Ectodermal cell (in vitro differentiated cells): ENCODE measurements at regions not wholly inside any gene's neighbourhood (a gene's known extent, or its start where the extent isn't known, plus 50 kb on each side); places are given as distances from the start of the nearest gene placed in this dataset.

Experiments
- H3K27ac ChIP-seq: 2 replicates; pipeline ENCODE4 v1.7.0; 2013; ENCODE audit warnings: mild to moderate bottlenecking, low read depth, low read length; ENCODE audit not compliant: insufficient read depth, poor library complexity, severe bottlenecking
- H3K27me3 ChIP-seq: 2 replicates; pipeline ENCODE4 v1.7.0; 2013; ENCODE audit warnings: mild to moderate bottlenecking, low read length; ENCODE audit not compliant: insufficient read depth, control insufficient read depth, poor library complexity, severe bottlenecking
- H3K36me3 ChIP-seq: one replicate; pipeline ENCODE4 v1.7.0; 2013; ENCODE audit warnings: low read length; ENCODE audit not compliant: control insufficient read depth, insufficient read depth
- H3K4me1 ChIP-seq: one replicate; pipeline ENCODE4 v1.7.0; 2013; ENCODE audit warnings: low read length; ENCODE audit not compliant: control insufficient read depth, insufficient read depth
- H3K4me3 ChIP-seq: 2 replicates; pipeline ENCODE4 v1.7.0; 2013; ENCODE audit warnings: low read depth, low read length, control low read depth; ENCODE audit not compliant: insufficient read depth
- H3K9me3 ChIP-seq: 2 replicates; pipeline ENCODE4 v1.7.0; 2013; ENCODE audit warnings: mild to moderate bottlenecking, low read length, moderate library complexity; ENCODE audit not compliant: control insufficient read depth
- WGBS, 2 experiments: methylation state at CpG; one replicate each; pipeline ENCODE4 v1.1.7; 2013; ENCODE audit warnings: missing lambda C conversion rate in 2 of 2; 5-methylcytosine and 5-hydroxymethylcytosine counted together

GRCh38 chr2:204491528-204491927 lies 53.7 kb upstream of the PARD3B start:
- Histone ChIP-seq H3K36me3 (no peaks in the 10 kb centered on the region), H3K27me3 (no peaks in the 10 kb centered on the region), H3K9me3 (no peaks in the 10 kb centered on the region), H3K4me1 (no peaks in the 10 kb centered on the region), H3K27ac (no peak overlapping the region), H3K4me3 (no peak overlapping the region)

GRCh38 chr2:204492417-204492816 lies 52.9 kb upstream of the PARD3B start:
- no peaks in the 10 kb centered on the region for H3K9me3 ChIP-seq
- no peaks in the 10 kb centered on the region for H3K27me3 ChIP-seq
- H3K4me1 ChIP-seq: no peaks in the 10 kb centered on the region
- no peak overlapping the region for H3K4me3 ChIP-seq
- H3K36me3 ChIP-seq: no peaks in the 10 kb centered on the region
- WGBS, 2 experiments: 86 to 100% methylated on average over 1 of the region's 2 CpGs
- no peak overlapping the region for H3K27ac ChIP-seq

GRCh38 chr2:204494681-204495080 lies 50.6 kb upstream of the PARD3B start:
- Histone ChIP-seq H3K4me1 (no peaks in the 10 kb centered on the region), H3K27ac (no peak overlapping the region), H3K4me3 (no peak overlapping the region), H3K27me3 (no peaks in the 10 kb centered on the region), H3K36me3 (no peaks in the 10 kb centered on the region), H3K9me3 (no peaks in the 10 kb centered on the region)
- WGBS, 2 experiments: 84 to 85% methylated on average over 3 of the region's 3 CpGs

- H3K4me3 ChIP-seq: no peak overlapping the region
- no peaks in the 10 kb centered on the region for H3K4me1 ChIP-seq
- H3K27me3 ChIP-seq: no peaks in the 10 kb centered on the region
- H3K9me3 ChIP-seq: no peaks in the 10 kb centered on the region
- H3K27ac ChIP-seq: no peak overlapping the region
- no peaks in the 10 kb centered on the region for H3K36me3 ChIP-seq
These were observed 49.9 kb upstream of the PARD3B start for GRCh38 chr2:204495381-204495780.
